H1 (cell line): ENCODE measurements at regions not wholly inside any gene's neighbourhood (a gene's known extent, or its start where the extent isn't known, plus 50 kb on each side); places are given as distances from the start of the nearest gene placed in this dataset.
"Not testable (repeated sequence)": the region's sequence is repeated elsewhere in the genome, so short reads cannot be mapped to it uniquely, and the experiment has no call there.

Source experiments
- CTCF ChIA-PET: fragments of 300-600 bp; sonication (Branson Sonifier 250); formaldehyde crosslinking; loops from one replicate; lab custom pipeline; 2021; ENCODE audit not compliant: partially characterized antibody; lab: Charles Lee
- POLR2A ChIA-PET: fragments of 300-600 bp; sonication (Branson Sonifier 250); formaldehyde crosslinking; loops from one replicate; lab custom pipeline; 2021; ENCODE audit warnings: inconsistent platforms; ENCODE audit not compliant: partially characterized antibody; lab: Charles Lee
- DNase-seq, 2 experiments: peaks; one replicate each; pipeline versions ENCODE4 v3.0.0 to v3.0.0-alpha.2; 2010 to 2022; ENCODE audit warnings: low spot score in 2 of 2, low read depth in 1 of 2, mixed read lengths in 1 of 2
- FAIRE-seq: peaks from 2 replicates; lab custom pipeline; 2011; peaks lifted over from hg19 to GRCh38; lab: Jason Lieb, UNC
- H2AFZ ChIP-seq: 2 replicates; pipeline ENCODE4 v1.8.1; 2012; ENCODE audit warnings: low read length, inconsistent platforms
- H2AK5ac ChIP-seq: 2 replicates; pipeline ENCODE4 v1.6.1; 2013; ENCODE audit warnings: low read depth, low read length
- H2BK120ac ChIP-seq: replicated peaks from 2 replicates; pipeline ENCODE3; 2013; ENCODE audit warnings: low read depth, low read length, inconsistent platforms
- H2BK12ac ChIP-seq: 2 replicates; pipeline ENCODE4 v1.6.1; 2013; ENCODE audit warnings: low read depth, low read length
- H2BK15ac ChIP-seq: 2 replicates; pipeline ENCODE4 v1.6.1; 2013; ENCODE audit warnings: low read length
- H2BK20ac ChIP-seq: 2 replicates; pipeline ENCODE4 v1.6.1; 2013; ENCODE audit warnings: low read length
- H2BK5ac ChIP-seq: 2 replicates; pipeline ENCODE4 v1.6.1; 2013; ENCODE audit warnings: low read depth, low read length
- H3K14ac ChIP-seq: 2 replicates; pipeline ENCODE4 v1.6.1; 2013; ENCODE audit warnings: inconsistent platforms; ENCODE audit not compliant: insufficient read length
- H3K18ac ChIP-seq: 2 replicates; pipeline ENCODE4 v1.6.1; 2013; ENCODE audit warnings: low read length; ENCODE audit errors: extremely low read depth
- H3K23ac ChIP-seq: 2 replicates; pipeline ENCODE4 v1.6.1; 2013; ENCODE audit warnings: inconsistent platforms; ENCODE audit not compliant: insufficient read length
- H3K23me2 ChIP-seq: 2 replicates; pipeline ENCODE4 v1.6.1; 2013; ENCODE audit warnings: low read depth, low read length
- H3K27ac ChIP-seq: 2 replicates; pipeline ENCODE4 v1.6.1; 2011; ENCODE audit warnings: low read depth, low read length, inconsistent platforms
- H3K27me3 ChIP-seq, 4 experiments: replicated peaks in 1 of 4; 1 replicate in 1 of 4; 2 replicates in 3 of 4; pipeline versions ENCODE4 v1.6.1 to v1.8.1; 2011 to 2013; ENCODE audit warnings: low read length in 3 of 4, mild to moderate bottlenecking in 3 of 4, inconsistent platforms in 2 of 4, mixed read lengths in 2 of 4, moderate library complexity in 1 of 4; ENCODE audit not compliant: control insufficient read depth in 3 of 4, insufficient read depth in 3 of 4; ENCODE audit errors: extremely low read depth in 1 of 4
- H3K36me3 ChIP-seq, 4 experiments: 2 replicates each; pipeline versions ENCODE4 v1.6.1 to v1.8.1; 2011 to 2013; ENCODE audit warnings: mild to moderate bottlenecking in 4 of 4, low read length in 3 of 4, moderate library complexity in 2 of 4, control low read depth in 1 of 4, inconsistent platforms in 1 of 4; ENCODE audit not compliant: insufficient read depth in 4 of 4, control insufficient read depth in 2 of 4
- H3K4ac ChIP-seq: replicated peaks from 2 replicates; pipeline ENCODE3; 2013; ENCODE audit warnings: low read length, low read depth, mixed read lengths, inconsistent platforms; ENCODE audit not compliant: insufficient read length
- H3K4me1 ChIP-seq, 4 experiments: replicated peaks in 1 of 4; 1 replicate in 1 of 4; 2 replicates in 3 of 4; pipeline versions ENCODE4 v1.6.1 to v1.8.1; 2011 to 2013; ENCODE audit warnings: low read length in 3 of 4, inconsistent platforms in 2 of 4, mixed read lengths in 1 of 4; ENCODE audit not compliant: insufficient read depth in 4 of 4, control insufficient read depth in 3 of 4
- H3K4me2 ChIP-seq, 2 experiments: 2 replicates each; pipeline versions ENCODE4 v1.6.1 to v1.8.1; 2011 to 2013; ENCODE audit warnings: low read depth in 2 of 2, low read length in 2 of 2, control low read depth in 1 of 2, inconsistent platforms in 1 of 2, mild to moderate bottlenecking in 1 of 2; ENCODE audit not compliant: insufficient read depth in 1 of 2
- H3K4me3 ChIP-seq, 4 experiments: fragments of 200-600, 300-600 bp in 1 of 4; sonication (generic), shearing (Covaris generic), sonication (Bioruptor Twin) in 1 of 4; 2 replicates each; pipeline versions ENCODE4 v1.5.1 to v1.8.1; 2011 to 2016; ENCODE audit warnings: low read length in 4 of 4, low read depth in 3 of 4, control low read depth in 2 of 4, inconsistent platforms in 2 of 4, mild to moderate bottlenecking in 2 of 4, mixed read lengths in 1 of 4, moderate library complexity in 1 of 4; ENCODE audit not compliant: insufficient read depth in 2 of 4; ENCODE audit errors: extremely low read depth in 1 of 4
- H3K56ac ChIP-seq: replicated peaks from 2 replicates; pipeline ENCODE3; 2013; ENCODE audit warnings: low read depth, mild to moderate bottlenecking, mixed read lengths, low read length, inconsistent platforms; ENCODE audit not compliant: insufficient read length
- H3K79me1 ChIP-seq: 2 replicates; pipeline ENCODE4 v1.6.1; 2013; ENCODE audit warnings: low read depth, low read length, control low read depth
- H3K79me2 ChIP-seq, 2 experiments: 2 replicates each; pipeline versions ENCODE4 v1.6.1 to v1.8.1; 2012 to 2013; ENCODE audit warnings: low read length in 2 of 2, mild to moderate bottlenecking in 2 of 2, inconsistent platforms in 1 of 2; ENCODE audit not compliant: insufficient read depth in 2 of 2, control insufficient read depth in 1 of 2
- H3K9ac ChIP-seq, 4 experiments: replicated peaks in 1 of 4; 1 replicate in 1 of 4; 2 replicates in 3 of 4; pipeline versions ENCODE4 v1.6.1 to v1.8.1; 2011 to 2013; ENCODE audit warnings: low read depth in 3 of 4, low read length in 3 of 4, control low read depth in 2 of 4, mild to moderate bottlenecking in 2 of 4, moderate library complexity in 2 of 4, inconsistent platforms in 1 of 4; ENCODE audit errors: extremely low read depth in 1 of 4
- H3K9me3 ChIP-seq, 2 experiments: 2 replicates each; pipeline versions ENCODE4 v1.6.1 to v1.8.1; 2012 to 2013; ENCODE audit warnings: mild to moderate bottlenecking in 2 of 2, moderate library complexity in 2 of 2, control low read depth in 1 of 2, inconsistent platforms in 1 of 2, low read depth in 1 of 2, low read length in 1 of 2, mixed read lengths in 1 of 2; ENCODE audit not compliant: insufficient read depth in 2 of 2
- H4K20me1 ChIP-seq, 2 experiments: replicated peaks in 1 of 2; 2 replicates each; pipeline versions ENCODE3 to v1.8.1; 2011 to 2013; ENCODE audit warnings: inconsistent platforms in 2 of 2, low read length in 2 of 2, mild to moderate bottlenecking in 1 of 2; ENCODE audit not compliant: insufficient read depth in 2 of 2, control insufficient read depth in 1 of 2
- H4K5ac ChIP-seq: 2 replicates; pipeline ENCODE4 v1.6.1; 2013; ENCODE audit warnings: low read length, low read depth, mixed read lengths, inconsistent platforms; ENCODE audit not compliant: insufficient read length
- H4K8ac ChIP-seq: 2 replicates; pipeline ENCODE4 v1.8.0; 2013; ENCODE audit warnings: mild to moderate bottlenecking, moderate library complexity, low read length, inconsistent platforms; ENCODE audit not compliant: insufficient read depth; ENCODE audit errors: extremely low read depth
- H4K91ac ChIP-seq: replicated peaks from 2 replicates; pipeline ENCODE3; 2013; ENCODE audit warnings: low read length, mixed read lengths, inconsistent platforms; ENCODE audit not compliant: insufficient read length
- WGBS, 2 experiments: shearing (Covaris generic) in 1 of 2; methylation state at CpG; one replicate each; pipeline versions ENCODE4 v1.1.6 to v1.1.7; 2013 to 2015; ENCODE audit warnings: low lambda C conversion rate in 2 of 2, mixed read lengths in 2 of 2, inconsistent platforms in 1 of 2, low coverage in 1 of 2, missing lambda C conversion rate in 1 of 2; ENCODE audit not compliant: insufficient replicate concordance in 2 of 2, insufficient coverage in 1 of 2, insufficient read length in 1 of 2; ENCODE audit errors: extremely low coverage in 1 of 2, missing lambda C conversion rate in 1 of 2; 5-methylcytosine and 5-hydroxymethylcytosine counted together

DNA sequence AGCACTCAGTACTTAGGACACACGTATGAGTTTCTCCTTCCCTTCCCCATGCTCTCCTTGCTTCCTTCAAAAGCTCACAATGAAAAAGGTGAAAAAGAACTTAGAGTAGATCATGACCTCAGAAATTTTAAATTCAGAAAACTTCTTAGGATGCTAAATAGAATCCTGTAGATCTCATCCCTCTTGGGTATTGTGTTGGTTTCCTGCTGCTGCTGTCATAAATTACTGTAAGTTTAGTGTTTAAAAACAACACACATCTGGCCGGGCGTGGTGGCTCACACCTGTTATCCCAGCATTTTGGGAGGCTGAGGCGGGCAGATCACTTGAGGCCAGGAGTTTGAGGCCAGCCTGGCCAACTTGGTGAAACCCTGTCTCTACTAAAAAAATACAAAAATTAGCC, 106.9 kb downstream of the SOCS6 start:
- H2BK120ac ChIP-seq, H3K79me2 ChIP-seq, H3K4ac ChIP-seq, H3K4me2 ChIP-seq, H3K56ac ChIP-seq, H2BK5ac ChIP-seq, H2BK12ac ChIP-seq, H3K23me2 ChIP-seq, H3K23ac ChIP-seq, H3K4me1 ChIP-seq, H3K14ac ChIP-seq, H4K20me1 ChIP-seq, H3K27ac ChIP-seq, H3K18ac ChIP-seq, H2AK5ac ChIP-seq, H2AFZ ChIP-seq, DNase-seq, H3K9me3 ChIP-seq, H3K27me3 ChIP-seq, H3K36me3 ChIP-seq, H3K79me1 ChIP-seq, H4K5ac ChIP-seq, H3K9ac ChIP-seq, FAIRE-seq, CTCF ChIA-PET, H4K91ac ChIP-seq, H4K8ac ChIP-seq, POLR2A ChIA-PET, H2BK15ac ChIP-seq, H2BK20ac ChIP-seq, H3K4me3 ChIP-seq: not testable (repeated sequence)
- 70% methylated on average over 4 of the region's 4 CpGs; no CpG with 5 or more reads in 1 of the 2 experiments for WGBS, 2 experiments
